HEK293 (cell line): ENCODE measurements at regions not wholly inside any gene's neighbourhood (a gene's known extent, or its start where the extent isn't known, plus 50 kb on each side); places are given as distances from the start of the nearest gene placed in this dataset.

Experiments
- CTCF ChIA-PET: fragments of 350-600 bp; formaldehyde crosslinking; extraction: SDS; loops from one replicate; lab custom pipeline; 2021; ENCODE audit warnings: antibody characterized with exemption; lab: Yijun Ruan, JAX
- POLR2A ChIA-PET: fragments of 300-600 bp; formaldehyde crosslinking; extraction: SDS; loops from one replicate; lab custom pipeline; 2020; ENCODE audit warnings: antibody characterized with exemption, inconsistent platforms; lab: Yijun Ruan, JAX
- H3K27ac ChIP-seq: fragments of 200-500 bp; sonication (Bioruptor generic); 2 replicates; pipeline ENCODE4 v1.5.1; 2014; ENCODE audit warnings: low read depth, low read length, control low read depth, inconsistent platforms; ENCODE audit errors: extremely low read depth
- H3K36me3 ChIP-seq, 2 experiments: fragments of 200-500 bp in 1 of 2; sonication (Bioruptor generic) in 1 of 2; 1 replicate in 1 of 2; 2 replicates in 1 of 2; pipeline ENCODE4 v1.5.1; 2014 to 2017; ENCODE audit warnings: inconsistent platforms in 2 of 2, low read length in 2 of 2; ENCODE audit not compliant: control insufficient read depth in 2 of 2, insufficient read depth in 1 of 2
- H3K4me1 ChIP-seq: fragments of 200-500 bp; sonication (Bioruptor generic); 2 replicates; pipeline ENCODE4 v1.5.1; 2014; ENCODE audit warnings: mild to moderate bottlenecking, low read length, inconsistent platforms; ENCODE audit not compliant: control insufficient read depth, insufficient read depth
- H3K4me3 ChIP-seq: 2 replicates; pipeline ENCODE4 v1.5.1; 2011; ENCODE audit warnings: low read depth, mild to moderate bottlenecking, control low read depth, low read length, moderate library complexity
- H3K9me3 ChIP-seq: fragments of 200-500 bp; sonication (Bioruptor generic); 2 replicates; pipeline ENCODE4 v1.5.1; 2014; ENCODE audit warnings: low read depth, low read length, inconsistent platforms; ENCODE audit not compliant: control insufficient read depth, insufficient read depth
- GFI1B ChIP-seq: fragments of 450-650 bp; formaldehyde crosslinking; IDR thresholded peaks from 2 replicates; pipeline ENCODE4 v1.5.1; 2016; ENCODE audit warnings: missing biosample characterization, missing genetic modification characterization
- HOXA7 ChIP-seq: sonication (generic); formaldehyde crosslinking; IDR thresholded peaks from 2 replicates; pipeline ENCODE4 v1.8.1; 2022; ENCODE audit warnings: missing genetic modification reagents, borderline replicate concordance
- HOXD13 ChIP-seq: sonication (generic); formaldehyde crosslinking; IDR thresholded peaks from 2 replicates; pipeline ENCODE4 v1.8.0; 2022; ENCODE audit warnings: missing genetic modification reagents, borderline replicate concordance
- KLF10 ChIP-seq: fragments of 450-650 bp; IDR thresholded peaks from 2 replicates; pipeline ENCODE4 v1.5.1; 2018; ENCODE audit warnings: missing biosample characterization, mild to moderate bottlenecking, missing genetic modification characterization
- RBAK ChIP-seq: fragments of 450-650 bp; formaldehyde crosslinking; IDR thresholded peaks from 2 replicates; pipeline ENCODE4 v1.5.1; 2016; ENCODE audit warnings: missing biosample characterization, missing genetic modification characterization
- SP3 ChIP-seq: fragments of 450-650 bp; formaldehyde crosslinking; IDR thresholded peaks from 2 replicates; pipeline ENCODE4 v1.5.1; 2016; ENCODE audit warnings: missing biosample characterization, missing genetic modification characterization
- TCF7L2 ChIP-seq: IDR thresholded peaks from 2 replicates; pipeline ENCODE4 v1.6.1; 2011; ENCODE audit warnings: low read depth, mild to moderate bottlenecking, inconsistent platforms, low read length, moderate library complexity, borderline replicate concordance
- ZFHX2 ChIP-seq: fragments of 450-650 bp; formaldehyde crosslinking; conservative IDR thresholded peaks from 2 replicates; pipeline ENCODE4 v1.5.1; 2016; ENCODE audit warnings: missing biosample characterization, missing genetic modification characterization
- ZNF121 ChIP-seq: fragments of 450-650 bp; formaldehyde crosslinking; IDR thresholded peaks from 2 replicates; pipeline ENCODE4 v1.5.1; 2016; ENCODE audit warnings: missing biosample characterization, missing genetic modification characterization
- ZNF2 ChIP-seq: fragments of 450-650 bp; formaldehyde crosslinking; IDR thresholded peaks from 2 replicates; pipeline ENCODE4 v1.5.1; 2016; ENCODE audit warnings: missing biosample characterization, missing genetic modification characterization
- ZNF501 ChIP-seq: fragments of 450-650 bp; formaldehyde crosslinking; IDR thresholded peaks from 2 replicates; pipeline ENCODE4 v1.5.1; 2016; ENCODE audit warnings: missing biosample characterization, missing genetic modification characterization
- ZNF561 ChIP-seq: fragments of 450-650 bp; IDR thresholded peaks from 2 replicates; pipeline ENCODE4 v1.5.1; 2018; ENCODE audit warnings: missing biosample characterization, missing genetic modification characterization, borderline replicate concordance
- ZNF629 ChIP-seq: fragments of 450-650 bp; formaldehyde crosslinking; IDR thresholded peaks from 2 replicates; pipeline ENCODE4 v1.5.1; 2017; ENCODE audit warnings: missing biosample characterization, missing genetic modification characterization
- ZNF677 ChIP-seq: fragments of 450-650 bp; IDR thresholded peaks from 2 replicates; pipeline ENCODE4 v1.5.0; 2018; ENCODE audit warnings: missing biosample characterization, mild to moderate bottlenecking, missing genetic modification characterization, moderate library complexity
- ZSCAN30 ChIP-seq: fragments of 450-650 bp; IDR thresholded peaks from 2 replicates; pipeline ENCODE4 v1.5.1; 2018; ENCODE audit warnings: missing biosample characterization, mild to moderate bottlenecking, missing genetic modification characterization, moderate library complexity
- TF ChIP-seq, protein P1 (sequence below): fragments of 450-650 bp; formaldehyde crosslinking; IDR thresholded peaks from 2 replicates; pipeline ENCODE4 v1.5.1; 2016; ENCODE audit warnings: missing biosample characterization, missing genetic modification characterization, borderline replicate concordance
- TF ChIP-seq, protein P2 (sequence below): fragments of 450-650 bp; formaldehyde crosslinking; IDR thresholded peaks from 2 replicates; pipeline ENCODE4 v1.5.1; 2016; ENCODE audit warnings: missing biosample characterization, missing genetic modification characterization

DNA sequence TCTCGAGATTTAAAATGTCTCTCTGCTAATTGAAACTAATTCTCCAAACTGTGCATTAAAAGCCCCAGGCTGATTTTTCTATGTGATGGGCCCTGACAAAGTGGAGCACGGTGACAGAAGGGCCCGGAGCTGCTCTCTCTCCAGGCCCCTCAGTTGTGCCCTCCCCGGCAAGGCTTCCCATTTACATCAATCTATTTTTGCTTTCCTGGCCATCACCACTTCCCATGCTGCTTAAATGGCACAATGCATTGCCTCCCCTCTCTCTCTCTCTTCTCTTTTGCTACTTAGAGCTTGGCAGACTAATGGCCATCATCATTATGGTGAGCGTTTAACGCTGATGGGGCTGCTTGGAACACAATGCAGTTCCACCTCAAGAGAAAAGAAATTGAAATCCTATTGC, 270.7 kb upstream of the DIO3 start (continued):
- no peak for TF ChIP-seq ZFHX2 (tag by site-specific recombination)
- TF ChIP-seq, all 188 proteins: peak for 0

DNA sequence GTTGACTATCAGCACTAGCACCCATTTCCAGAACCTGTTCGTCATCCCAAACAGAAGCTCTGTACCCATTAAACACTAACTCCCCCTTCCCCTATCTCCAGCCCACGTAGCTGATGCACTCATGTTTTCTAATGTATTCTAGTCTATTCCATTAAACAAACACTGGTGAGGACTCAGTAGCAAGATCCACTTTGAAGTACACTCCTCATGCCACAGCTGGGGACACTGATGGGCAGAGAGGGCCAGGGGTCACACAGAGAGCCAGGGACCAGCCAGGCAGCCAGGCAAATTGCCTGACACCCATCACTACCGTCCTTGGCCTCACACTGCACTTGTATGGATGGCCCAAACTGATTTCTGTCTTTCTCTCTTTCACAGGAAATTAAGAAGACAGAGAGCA, 269.9 kb upstream of the DIO3 start:
- Histone ChIP-seq H3K4me1 (no peaks in the 10 kb centered on the region), H3K27ac (no peak overlapping the region), H3K9me3 (no peaks in the 10 kb centered on the region), H3K4me3 (no peak overlapping the region), H3K36me3 (no peaks in the 10 kb centered on the region)
- TF ChIP-seq ZNF501 (tag by site-specific recombination) (no peak), ZNF121 (tag by site-specific recombination) (no peak)
- TF ChIP-seq, protein P1, sequence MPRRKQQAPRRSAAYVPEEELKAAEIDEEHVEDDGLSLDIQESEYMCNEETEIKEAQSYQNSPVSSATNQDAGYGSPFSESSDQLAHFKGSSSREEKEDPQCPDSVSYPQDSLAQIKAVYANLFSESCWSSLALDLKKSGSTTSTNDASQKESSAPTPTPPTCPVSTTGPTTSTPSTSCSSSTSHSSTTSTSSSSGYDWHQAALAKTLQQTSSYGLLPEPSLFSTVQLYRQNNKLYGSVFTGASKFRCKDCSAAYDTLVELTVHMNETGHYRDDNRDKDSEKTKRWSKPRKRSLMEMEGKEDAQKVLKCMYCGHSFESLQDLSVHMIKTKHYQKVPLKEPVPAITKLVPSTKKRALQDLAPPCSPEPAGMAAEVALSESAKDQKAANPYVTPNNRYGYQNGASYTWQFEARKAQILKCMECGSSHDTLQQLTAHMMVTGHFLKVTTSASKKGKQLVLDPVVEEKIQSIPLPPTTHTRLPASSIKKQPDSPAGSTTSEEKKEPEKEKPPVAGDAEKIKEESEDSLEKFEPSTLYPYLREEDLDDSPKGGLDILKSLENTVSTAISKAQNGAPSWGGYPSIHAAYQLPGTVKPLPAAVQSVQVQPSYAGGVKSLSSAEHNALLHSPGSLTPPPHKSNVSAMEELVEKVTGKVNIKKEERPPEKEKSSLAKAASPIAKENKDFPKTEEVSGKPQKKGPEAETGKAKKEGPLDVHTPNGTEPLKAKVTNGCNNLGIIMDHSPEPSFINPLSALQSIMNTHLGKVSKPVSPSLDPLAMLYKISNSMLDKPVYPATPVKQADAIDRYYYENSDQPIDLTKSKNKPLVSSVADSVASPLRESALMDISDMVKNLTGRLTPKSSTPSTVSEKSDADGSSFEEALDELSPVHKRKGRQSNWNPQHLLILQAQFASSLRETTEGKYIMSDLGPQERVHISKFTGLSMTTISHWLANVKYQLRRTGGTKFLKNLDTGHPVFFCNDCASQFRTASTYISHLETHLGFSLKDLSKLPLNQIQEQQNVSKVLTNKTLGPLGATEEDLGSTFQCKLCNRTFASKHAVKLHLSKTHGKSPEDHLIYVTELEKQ (tag by site-specific recombination), result no peak
- POLR2A ChIA-PET, result no interaction called here
- CTCF ChIA-PET, result no interaction called here

DNA sequence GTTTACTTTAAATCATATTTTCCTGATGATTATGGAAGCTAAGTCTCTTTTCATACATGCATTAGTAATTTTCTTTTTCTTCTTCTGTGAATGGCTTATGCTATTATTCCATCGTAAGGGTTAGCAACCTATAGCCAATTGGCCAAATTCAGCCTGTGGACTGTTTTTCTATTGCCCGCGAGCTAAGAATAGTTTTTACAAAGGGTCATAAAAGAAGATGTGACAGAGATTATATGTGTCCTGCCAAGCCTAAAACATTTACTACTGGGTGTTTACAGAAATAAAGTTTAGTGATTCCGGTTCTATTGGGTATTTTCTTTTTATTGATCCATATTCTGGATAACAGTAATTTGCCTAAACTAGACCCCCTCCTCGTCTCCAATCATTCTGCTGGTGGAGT, 268.8 kb upstream of the DIO3 start:
- ChIA-PET POLR2A (no interaction called here), CTCF (no interaction called here)
- Histone ChIP-seq H3K4me1 (no peaks in the 10 kb centered on the region), H3K36me3 (no peaks in the 10 kb centered on the region), H3K4me3 (no peak overlapping the region), H3K27ac (no peak overlapping the region), H3K9me3 (no peaks in the 10 kb centered on the region)
- TF ChIP-seq ZNF121 (tag by site-specific recombination) (no peak), ZNF629 (no peak), GFI1B (tag by site-specific recombination) (no peak)
- TF ChIP-seq, protein P2, sequence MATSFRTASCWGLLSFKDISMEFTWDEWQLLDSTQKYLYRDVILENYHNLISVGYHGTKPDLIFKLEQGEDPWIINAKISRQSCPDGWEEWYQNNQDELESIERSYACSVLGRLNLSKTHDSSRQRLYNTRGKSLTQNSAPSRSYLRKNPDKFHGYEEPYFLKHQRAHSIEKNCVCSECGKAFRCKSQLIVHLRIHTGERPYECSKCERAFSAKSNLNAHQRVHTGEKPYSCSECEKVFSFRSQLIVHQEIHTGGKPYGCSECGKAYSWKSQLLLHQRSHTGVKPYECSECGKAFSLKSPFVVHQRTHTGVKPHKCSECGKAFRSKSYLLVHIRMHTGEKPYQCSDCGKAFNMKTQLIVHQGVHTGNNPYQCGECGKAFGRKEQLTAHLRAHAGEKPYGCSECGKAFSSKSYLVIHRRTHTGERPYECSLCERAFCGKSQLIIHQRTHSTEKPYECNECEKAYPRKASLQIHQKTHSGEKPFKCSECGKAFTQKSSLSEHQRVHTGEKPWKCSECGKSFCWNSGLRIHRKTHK, result no peak

DNA sequence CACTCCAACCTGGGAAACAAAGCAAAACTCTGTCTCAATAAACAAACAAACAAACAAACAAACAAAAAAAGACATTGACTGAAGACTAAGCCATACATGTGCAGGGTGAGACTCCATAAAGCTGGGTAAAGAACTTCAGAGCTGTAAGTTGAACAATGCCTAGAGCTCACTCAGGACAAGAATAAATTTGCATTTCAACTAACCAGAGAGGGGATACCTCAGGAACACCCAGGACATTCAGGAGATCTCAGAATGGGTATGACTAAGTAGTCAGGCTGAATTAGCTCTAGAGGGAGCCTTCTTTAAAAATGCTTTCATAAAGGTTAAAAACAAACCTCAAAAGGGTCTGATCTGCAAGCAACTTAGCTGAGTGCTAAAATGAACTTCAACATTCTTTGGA, 267.7 kb upstream of the DIO3 start:
- Histone ChIP-seq H3K4me1 (no peaks in the 10 kb centered on the region), H3K9me3 (no peaks in the 10 kb centered on the region), H3K27ac (no peak overlapping the region), H3K4me3 (no peak overlapping the region), H3K36me3 (no peaks in the 10 kb centered on the region)
- TF ChIP-seq ZNF2 (tag by site-specific recombination), result no peak
- TF ChIP-seq KLF10 (tag by site-specific recombination), result no peak
- TF ChIP-seq ZNF677 (tag by site-specific recombination), result no peak
- TF ChIP-seq ZSCAN30 (tag by site-specific recombination), result no peak
- no peak for TF ChIP-seq TCF7L2
- TF ChIP-seq SP3, result no peak
- no peak for TF ChIP-seq HOXA7
- TF ChIP-seq RBAK (tag by site-specific recombination), result no peak
- no peak for TF ChIP-seq ZNF561 (tag by site-specific recombination)
- no peak for TF ChIP-seq HOXD13 (CRISPR knock-in tag)
- ChIA-PET POLR2A (no interaction called here), CTCF (interaction anchor here (0.7 kb wide), 1 partner anchor 74 kb away, joined by 5 read pairs; no protein-coding TSS in a partner anchor)
